T-helper 9 cell (primary cell): ENCODE measurements at regions not wholly inside any gene's neighbourhood (a gene's known extent, or its start where the extent isn't known, plus 50 kb on each side); places are given as distances from the start of the nearest gene placed in this dataset.
"Not testable (repeated sequence)": the region's sequence is repeated elsewhere in the genome, so short reads cannot be mapped to it uniquely, and the experiment has no call there.

Source experiments
- DNase-seq: peaks from one replicate; pipeline ENCODE4 v3.0.0-alpha.2; 2020

- DNase-seq, result peak; percentile 63
Observed at GRCh38 chr11:71638801-71639519, 56.3 kb upstream of the KRTAP5-11 start.

GRCh38 chr11:71639520-71639849, 56.8 kb upstream of the KRTAP5-11 start:
- DNase-seq, result peak; percentile 1

- DNase-seq, result not testable (repeated sequence)
Observed at GRCh38 chr11:71639916-71640315, 57.2 kb upstream of the KRTAP5-11 start.

GRCh38 chr11:71647078-71647477, 64.4 kb upstream of the KRTAP5-11 start:
- not testable (repeated sequence) for DNase-seq

- DNase-seq, result not testable (repeated sequence)
Observed at GRCh38 chr11:71652998-71653397, 70.3 kb upstream of the KRTAP5-11 start.

- DNase-seq, result not testable (repeated sequence)
Observed at GRCh38 chr11:71654423-71654822, 71.7 kb upstream of the KRTAP5-11 start.

- not testable (repeated sequence) for DNase-seq
Observed at GRCh38 chr11:71655041-71655440, 72.4 kb upstream of the KRTAP5-11 start.

GRCh38 chr11:71656513-71656912, 73.8 kb upstream of the KRTAP5-11 start:
- DNase-seq, result not testable (repeated sequence)

GRCh38 chr11:71664941-71665340, 82.3 kb upstream of the KRTAP5-11 start:
- not testable (repeated sequence) for DNase-seq

GRCh38 chr11:71698110-71698509, 115.4 kb upstream of the KRTAP5-11 start:
- DNase-seq, result not testable (repeated sequence)

- DNase-seq, result not testable (repeated sequence)
Observed at GRCh38 chr11:71698961-71699360, 116.3 kb upstream of the KRTAP5-11 start.

GRCh38 chr11:71701435-71702291, 119.0 kb upstream of the KRTAP5-11 start:
- not testable (repeated sequence) for DNase-seq

- DNase-seq, result not testable (repeated sequence)
Observed at GRCh38 chr11:71705086-71705737, 122.5 kb upstream of the KRTAP5-11 start.

GRCh38 chr11:71705738-71706432, 123.2 kb upstream of the KRTAP5-11 start:
- not testable (repeated sequence) for DNase-seq

GRCh38 chr11:71707083-71707482, 124.4 kb upstream of the KRTAP5-11 start:
- not testable (repeated sequence) for DNase-seq

GRCh38 chr11:71709541-71709940, 123.5 kb upstream of the DEFB108B start:
- DNase-seq, result not testable (repeated sequence)

GRCh38 chr11:71710171-71710671, 122.8 kb upstream of the DEFB108B start:
- peak; percentile 29 for DNase-seq

- not testable (repeated sequence) for DNase-seq
Observed at GRCh38 chr11:71710701-71711385, 122.2 kb upstream of the DEFB108B start.

GRCh38 chr11:71712350-71712749, 120.7 kb upstream of the DEFB108B start:
- not testable (repeated sequence) for DNase-seq

- not testable (repeated sequence) for DNase-seq
Observed at GRCh38 chr11:71712846-71713245, 120.2 kb upstream of the DEFB108B start.

- DNase-seq, result not testable (repeated sequence)
Observed at GRCh38 chr11:71714510-71714909, 118.5 kb upstream of the DEFB108B start.

GRCh38 chr11:71721840-71722239, 111.2 kb upstream of the DEFB108B start:
- DNase-seq, result not testable (repeated sequence)
